Nephron progenitor cell (in vitro differentiated cells): ENCODE measurements at regions not wholly inside any gene's neighbourhood (a gene's known extent, or its start where the extent isn't known, plus 50 kb on each side); places are given as distances from the start of the nearest gene placed in this dataset.
"Not testable (repeated sequence)": the region's sequence is repeated elsewhere in the genome, so short reads cannot be mapped to it uniquely, and the experiment has no call there.

Source experiments
- DNase-seq: peaks from one replicate; pipeline ENCODE4 v3.0.0; 2021
- H3K27ac Mint-ChIP-seq: 2 replicates; pipeline ENCODE4 v1.8.0; 2021; ENCODE audit warnings: mild to moderate bottlenecking, moderate library complexity, mixed read lengths
- H3K27me3 Mint-ChIP-seq: 2 replicates; pipeline ENCODE4 v1.8.0; 2021; ENCODE audit warnings: mild to moderate bottlenecking, low read depth, mixed read lengths; ENCODE audit not compliant: poor library complexity
- H3K36me3 Mint-ChIP-seq: 2 replicates; pipeline ENCODE4 v1.8.0; 2021; ENCODE audit warnings: low read depth, mixed read lengths
- H3K4me1 Mint-ChIP-seq: 2 replicates; pipeline ENCODE4 v1.8.0; 2021; ENCODE audit warnings: mixed read lengths
- H3K4me3 Mint-ChIP-seq: 2 replicates; pipeline ENCODE4 v1.8.0; 2021; ENCODE audit warnings: mild to moderate bottlenecking, moderate library complexity, mixed read lengths
- H3K9me3 Mint-ChIP-seq: 2 replicates; pipeline ENCODE4 v1.8.0; 2021; ENCODE audit warnings: mild to moderate bottlenecking, moderate library complexity, mixed read lengths
- CTCF ChIP-seq: fragments of 200-600 bp; sonication (generic); IDR thresholded peaks from 2 replicates; pipeline ENCODE4 v1.5.0; 2021; ENCODE audit warnings: antibody characterized with exemption

- no peak for DNase-seq
- no peak overlapping the region for H3K4me3 Mint-ChIP-seq
- peaks cover 14% of the 10 kb centered on the region for H3K36me3 Mint-ChIP-seq
- H3K4me1 Mint-ChIP-seq: peaks cover 28% of the 10 kb centered on the region
- H3K27me3 Mint-ChIP-seq: peaks cover 9% of the 10 kb centered on the region
- H3K27ac Mint-ChIP-seq: no peak overlapping the region
- no peak for TF ChIP-seq CTCF
- peaks cover 19% of the 10 kb centered on the region for H3K9me3 Mint-ChIP-seq
Observed at GRCh38 chr14:56422221-56422620, 157.4 kb upstream of the TMEM260 start.

GRCh38 chr14:56422703-56423213, 156.8 kb upstream of the TMEM260 start:
- H3K27ac Mint-ChIP-seq: peak overlapping the region; percentile 4
- H3K36me3 Mint-ChIP-seq: peaks cover 14% of the 10 kb centered on the region
- DNase-seq: peak; percentile 11
- H3K27me3 Mint-ChIP-seq: peaks cover 9% of the 10 kb centered on the region
- peak; percentile 68 for TF ChIP-seq CTCF
- H3K4me1 Mint-ChIP-seq: peaks cover 28% of the 10 kb centered on the region
- H3K4me3 Mint-ChIP-seq: no peak overlapping the region
- peaks cover 19% of the 10 kb centered on the region for H3K9me3 Mint-ChIP-seq

- Mint-ChIP-seq H3K27me3 (peaks cover 7% of the 10 kb centered on the region), H3K36me3 (peaks cover 14% of the 10 kb centered on the region), H3K4me3 (no peak overlapping the region), H3K27ac (peak overlapping the region; percentile 69), H3K4me1 (peaks cover 34% of the 10 kb centered on the region), H3K9me3 (peaks cover 19% of the 10 kb centered on the region)
- no peak for TF ChIP-seq CTCF
- no peak for DNase-seq
Observed at GRCh38 chr14:56423544-56423943, 156.1 kb upstream of the TMEM260 start.

- H3K4me1 Mint-ChIP-seq: peaks cover 7% of the 10 kb centered on the region
- peaks cover 16% of the 10 kb centered on the region for H3K9me3 Mint-ChIP-seq
- DNase-seq: no peak
- peaks cover 5% of the 10 kb centered on the region for H3K36me3 Mint-ChIP-seq
- H3K4me3 Mint-ChIP-seq: no peak overlapping the region
- peaks cover 7% of the 10 kb centered on the region for H3K27me3 Mint-ChIP-seq
- H3K27ac Mint-ChIP-seq: no peak overlapping the region
- TF ChIP-seq CTCF: no peak
Observed at GRCh38 chr14:56431013-56431412, 148.6 kb upstream of the TMEM260 start.

- no peak overlapping the region for H3K4me3 Mint-ChIP-seq
- H3K9me3 Mint-ChIP-seq: peaks cover 40% of the 10 kb centered on the region
- no peak for DNase-seq
- no peak for TF ChIP-seq CTCF
- H3K27me3 Mint-ChIP-seq: peaks cover 4% of the 10 kb centered on the region
- peaks cover 23% of the 10 kb centered on the region for H3K36me3 Mint-ChIP-seq
- no peaks in the 10 kb centered on the region for H3K4me1 Mint-ChIP-seq
- H3K27ac Mint-ChIP-seq: no peak overlapping the region
Observed at GRCh38 chr14:56449670-56450213, 129.9 kb upstream of the TMEM260 start.

- no peak for TF ChIP-seq CTCF
Observed at GRCh38 chr14:56452940-56453339, 126.7 kb upstream of the TMEM260 start.

GRCh38 chr14:56454680-56455079, 124.9 kb upstream of the TMEM260 start:
- H3K27me3 Mint-ChIP-seq, H3K27ac Mint-ChIP-seq, DNase-seq, H3K4me3 Mint-ChIP-seq, H3K4me1 Mint-ChIP-seq, H3K36me3 Mint-ChIP-seq: not testable (repeated sequence)
- H3K9me3 Mint-ChIP-seq: peaks cover 56% of the 10 kb centered on the region

More at GRCh38 chr14:56452940-56453339, 126.7 kb upstream of the TMEM260 start:
- Mint-ChIP-seq H3K27ac (no peak overlapping the region), H3K4me1 (no peaks in the 10 kb centered on the region), H3K27me3 (peaks cover 4% of the 10 kb centered on the region), H3K4me3 (no peak overlapping the region), H3K9me3 (peaks cover 59% of the 10 kb centered on the region), H3K36me3 (peaks cover 18% of the 10 kb centered on the region)
- no peak for DNase-seq
